Ovary (tissue), 7 donors: ENCODE measurements at regions not wholly inside any gene's neighbourhood (a gene's known extent, or its start where the extent isn't known, plus 50 kb on each side); places are given as distances from the start of the nearest gene placed in this dataset.

ENCODE experiments used
- DNase-seq, 5 donors: peaks; one replicate each; pipeline ENCODE4 v3.0.0-alpha.2; 2019 to 2020
- H3K27ac ChIP-seq, 2 donors: fragments of 200-600 bp; one replicate each; pipeline versions ENCODE4 v1.5.1 to v1.8.0; 2019 to 2022
- H3K27me3 ChIP-seq: fragments of 200-600 bp; one replicate; pipeline ENCODE4 v1.8.0; 2022
- H3K36me3 ChIP-seq: fragments of 200-600 bp; sonication (generic); one replicate; pipeline ENCODE4 v1.5.1; 2019
- H3K4me1 ChIP-seq: one replicate; pipeline ENCODE4 v1.8.1; 2013; ENCODE audit warnings: mild to moderate bottlenecking, moderate library complexity; ENCODE audit not compliant: insufficient read depth
- H3K4me3 ChIP-seq: fragments of 200-600 bp; sonication (generic); one replicate; pipeline ENCODE4 v1.5.1; 2017
- H3K9me3 ChIP-seq, 2 donors: fragments of 200-600 bp in 1 of 2; sonication (generic) in 1 of 2; one replicate each; pipeline versions ENCODE4 v1.5.1 to v1.8.1; 2013 to 2019; ENCODE audit warnings: mild to moderate bottlenecking in 1 of 2, moderate library complexity in 1 of 2
- EP300 ChIP-seq: sonication (generic); formaldehyde crosslinking; IDR thresholded peaks from one replicate; pipeline ENCODE4 v1.6.1; 2017; ENCODE audit warnings: antibody characterized with exemption
- POLR2A ChIP-seq: fragments of 450-650 bp; IDR thresholded peaks from one replicate; pipeline ENCODE4 v1.6.1; 2017; ENCODE audit warnings: antibody characterized with exemption, mild to moderate bottlenecking, moderate library complexity
- WGBS, 3 donors: extraction: QIAGEN DNeasy Blood & Tissue Kit in 1 of 3; methylation state at CpG; one replicate each; pipeline versions ENCODE4 v1.1.5 to v1.1.7; 2013 to 2017; 5-methylcytosine and 5-hydroxymethylcytosine counted together
- intact Hi-C, 4 donors: fragments of 100-400 bp; cut with DNase I; formaldehyde crosslinking; loops; one replicate each; pipeline versions ENCODE4 v1.11.0 to v1.15.1; 2022 to 2023
- TF ChIP-seq, protein P1 (sequence below), 3 donors: fragments of 450-650 bp in 2 of 3; fragments of 200-600 bp in 1 of 3; IDR thresholded peaks; one replicate each; pipeline versions ENCODE4 v1.5.1 to v1.8.0; 2016 to 2022; ENCODE audit warnings: antibody characterized with exemption in 3 of 3, mild to moderate bottlenecking in 1 of 3
- donor health status: DM: no; HTN: no; CAD: no; lungs with moderate emphysema.
- donor health status: DM: no; HTN: no; CAD: no.
- donor health status: Bipolar disorder and iron deficiency.
- donor health status: DM: no; HTN: no; CAD: no.
- donor health status: DM: yes; HTN: yes; CAD: no.

DNA sequence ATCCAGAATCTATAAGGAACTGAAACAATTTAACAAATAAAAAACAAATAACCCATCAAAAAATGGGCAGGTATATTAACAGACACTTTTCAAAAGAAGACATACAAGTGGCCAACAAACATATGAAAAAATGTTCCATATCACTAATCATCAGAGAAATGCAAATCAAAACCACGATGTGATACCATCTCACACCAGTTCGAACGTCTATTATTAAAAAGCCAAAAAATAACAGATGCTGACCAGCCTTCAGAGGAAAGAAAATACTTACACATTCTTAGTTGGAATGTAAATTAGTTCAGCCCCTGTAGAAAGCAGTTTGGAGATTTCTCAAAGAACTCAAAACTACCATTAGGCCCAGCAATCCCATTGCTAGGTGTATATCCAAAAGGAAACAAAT lies 687.9 kb upstream of the AADAT start:
- no peaks in the 10 kb centered on the region for H3K9me3 ChIP-seq
- H3K4me3 ChIP-seq, result no peak overlapping the region
- intact Hi-C loops, result no loop called here
- H3K36me3 ChIP-seq, result no peaks in the 10 kb centered on the region
- no peak for DNase-seq
- TF ChIP-seq POLR2A, result no peak
- TF ChIP-seq, protein P1, sequence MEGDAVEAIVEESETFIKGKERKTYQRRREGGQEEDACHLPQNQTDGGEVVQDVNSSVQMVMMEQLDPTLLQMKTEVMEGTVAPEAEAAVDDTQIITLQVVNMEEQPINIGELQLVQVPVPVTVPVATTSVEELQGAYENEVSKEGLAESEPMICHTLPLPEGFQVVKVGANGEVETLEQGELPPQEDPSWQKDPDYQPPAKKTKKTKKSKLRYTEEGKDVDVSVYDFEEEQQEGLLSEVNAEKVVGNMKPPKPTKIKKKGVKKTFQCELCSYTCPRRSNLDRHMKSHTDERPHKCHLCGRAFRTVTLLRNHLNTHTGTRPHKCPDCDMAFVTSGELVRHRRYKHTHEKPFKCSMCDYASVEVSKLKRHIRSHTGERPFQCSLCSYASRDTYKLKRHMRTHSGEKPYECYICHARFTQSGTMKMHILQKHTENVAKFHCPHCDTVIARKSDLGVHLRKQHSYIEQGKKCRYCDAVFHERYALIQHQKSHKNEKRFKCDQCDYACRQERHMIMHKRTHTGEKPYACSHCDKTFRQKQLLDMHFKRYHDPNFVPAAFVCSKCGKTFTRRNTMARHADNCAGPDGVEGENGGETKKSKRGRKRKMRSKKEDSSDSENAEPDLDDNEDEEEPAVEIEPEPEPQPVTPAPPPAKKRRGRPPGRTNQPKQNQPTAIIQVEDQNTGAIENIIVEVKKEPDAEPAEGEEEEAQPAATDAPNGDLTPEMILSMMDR (IDR thresholded peaks at IDR 0.05), result no peak
- no peak for TF ChIP-seq EP300
- 19 to 49% (median 23%) methylated on average over 3 of the region's 3 CpGs for WGBS, 3 donors
- no peak overlapping the region for H3K27ac ChIP-seq
- H3K4me1 ChIP-seq, result no peaks in the 10 kb centered on the region
- H3K27me3 ChIP-seq, result no peaks in the 10 kb centered on the region

DNA sequence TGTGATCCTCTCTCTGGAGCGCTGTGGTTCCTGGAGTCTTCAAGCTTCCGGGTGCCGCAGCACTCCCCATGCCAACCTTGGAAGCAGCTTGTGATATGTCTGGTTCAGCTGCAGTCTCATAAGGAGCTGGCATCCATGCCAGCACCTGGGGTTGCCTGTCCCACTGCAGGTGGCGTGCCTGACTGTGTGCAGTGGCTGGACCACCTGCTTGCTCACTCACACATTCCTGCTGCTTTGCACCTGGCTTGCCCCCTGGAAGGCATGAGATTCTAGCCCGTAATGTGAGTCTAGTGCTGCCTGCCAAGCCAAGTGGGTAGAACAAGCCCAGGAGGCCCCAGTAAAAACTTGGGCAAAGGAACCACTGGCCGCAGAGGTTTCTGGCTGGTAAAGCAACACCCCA lies 687.2 kb upstream of the AADAT start:
- Histone ChIP-seq H3K4me3 (no peak overlapping the region), H3K27me3 (no peaks in the 10 kb centered on the region), H3K36me3 (no peaks in the 10 kb centered on the region), H3K27ac (no peak overlapping the region), H3K9me3 (no peaks in the 10 kb centered on the region), H3K4me1 (no peaks in the 10 kb centered on the region)
- intact Hi-C loops, result no loop called here
- DNase-seq, result no peak
- no peak for TF ChIP-seq EP300
- no peak for TF ChIP-seq POLR2A
- TF ChIP-seq, protein P1 (IDR thresholded peaks at IDR 0.05), result no peak
- 89 to 96% (median 94%) methylated on average over 6 of the region's 6 CpGs for WGBS, 3 donors

DNA sequence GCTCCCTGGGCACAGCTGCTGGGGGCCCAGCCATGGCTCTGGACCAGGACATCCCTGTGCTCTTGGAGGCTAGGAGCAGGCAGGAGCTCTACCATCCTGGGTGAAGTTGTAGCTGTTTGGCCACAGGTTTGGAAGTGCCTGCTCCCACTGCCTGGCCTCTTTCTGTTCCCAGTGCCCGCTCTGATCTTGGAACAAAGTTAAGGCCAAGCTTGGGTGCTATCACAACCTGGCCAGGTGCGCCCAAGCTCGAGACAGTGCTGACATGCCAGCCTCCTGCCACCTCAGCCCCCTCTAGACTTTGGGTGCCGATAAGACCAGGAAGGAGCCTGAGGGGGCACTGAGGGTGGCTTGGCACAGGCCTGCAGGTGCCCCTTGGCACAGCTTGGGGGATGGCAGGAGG lies 686.1 kb upstream of the AADAT start:
- WGBS, 3 donors, result 88 to 97% (median 96%) methylated on average over 4 of the region's 4 CpGs
- TF ChIP-seq EP300, result no peak
- no peak for TF ChIP-seq POLR2A
- TF ChIP-seq, protein P1 (IDR thresholded peaks at IDR 0.05), result no peak
- intact Hi-C loops, result no loop called here
- H3K36me3 ChIP-seq, result no peaks in the 10 kb centered on the region
- H3K9me3 ChIP-seq, result no peaks in the 10 kb centered on the region
- H3K27ac ChIP-seq, result no peak overlapping the region
- no peaks in the 10 kb centered on the region for H3K27me3 ChIP-seq
- no peak for DNase-seq
- no peak overlapping the region for H3K4me3 ChIP-seq
- no peaks in the 10 kb centered on the region for H3K4me1 ChIP-seq

DNA sequence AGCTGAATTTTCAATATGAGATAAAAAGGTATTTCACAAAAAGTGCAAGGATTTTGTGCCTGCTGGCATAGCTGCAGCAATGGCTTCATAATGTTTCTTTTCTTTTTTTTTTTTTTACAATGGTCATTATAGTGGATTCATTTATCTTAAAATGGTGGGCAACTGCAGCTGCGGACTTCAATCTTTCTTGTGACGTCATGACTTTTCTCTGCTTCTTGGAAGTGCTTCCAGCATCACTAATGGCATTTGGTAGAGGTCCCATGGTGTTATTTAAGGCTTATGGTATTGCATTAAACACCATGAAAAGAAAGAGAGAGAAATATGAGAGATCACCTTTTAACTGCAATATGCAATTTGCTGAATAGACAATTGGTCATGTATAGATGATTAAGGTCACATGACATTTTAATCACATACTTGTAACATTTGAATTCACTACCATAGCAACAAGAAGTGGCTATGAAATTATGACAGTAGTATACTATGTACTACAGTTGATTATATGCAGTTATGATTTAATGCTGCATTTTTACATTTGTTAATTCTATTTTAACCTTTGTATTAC lies 684.0 kb upstream of the AADAT start:
- WGBS, 3 donors, result 77 to 83% (median 80%) methylated on average over 2 of the region's 2 CpGs
- no peak overlapping the region for H3K4me3 ChIP-seq
- TF ChIP-seq EP300, result no peak
- no peak for TF ChIP-seq POLR2A
- TF ChIP-seq, protein P1 (IDR thresholded peaks at IDR 0.05), result no peak
- H3K27me3 ChIP-seq, result no peaks in the 10 kb centered on the region
- no peak for DNase-seq
- no peak overlapping the region for H3K27ac ChIP-seq
- H3K4me1 ChIP-seq, result no peaks in the 10 kb centered on the region
- no peaks in the 10 kb centered on the region for H3K9me3 ChIP-seq
- intact Hi-C loops, result no loop called here
- H3K36me3 ChIP-seq, result no peaks in the 10 kb centered on the region
